ENCODE measurements at regions not wholly inside any gene's neighbourhood (a gene's known extent, or its start where the extent isn't known, plus 50 kb on each side); places are given as distances from the start of the nearest gene placed in this dataset.

DNA sequence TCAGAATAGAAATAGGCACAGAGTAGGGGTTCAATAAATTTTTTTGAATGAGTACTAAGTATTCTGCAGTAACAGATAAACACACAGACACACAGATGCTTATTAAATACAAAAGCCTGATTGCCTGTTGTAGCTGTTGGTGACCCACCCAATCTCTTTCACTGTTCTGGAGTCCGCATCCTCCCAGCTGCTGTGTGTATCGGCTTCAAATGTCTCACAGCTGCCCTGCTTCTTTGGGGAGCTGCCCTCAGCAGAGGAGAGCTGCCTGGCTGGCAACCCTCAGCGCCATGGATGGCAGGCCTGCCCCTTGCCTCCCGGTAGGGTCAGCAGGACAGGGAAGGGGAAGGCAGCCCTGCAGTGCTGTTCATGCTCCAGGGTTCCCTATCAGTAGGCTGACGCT lies 50.5 kb upstream of the PRNP start:
- TF ChIP-seq POLR2A (IDR thresholded peaks at IDR 0.05): no peak
- TF ChIP-seq, protein P1, sequence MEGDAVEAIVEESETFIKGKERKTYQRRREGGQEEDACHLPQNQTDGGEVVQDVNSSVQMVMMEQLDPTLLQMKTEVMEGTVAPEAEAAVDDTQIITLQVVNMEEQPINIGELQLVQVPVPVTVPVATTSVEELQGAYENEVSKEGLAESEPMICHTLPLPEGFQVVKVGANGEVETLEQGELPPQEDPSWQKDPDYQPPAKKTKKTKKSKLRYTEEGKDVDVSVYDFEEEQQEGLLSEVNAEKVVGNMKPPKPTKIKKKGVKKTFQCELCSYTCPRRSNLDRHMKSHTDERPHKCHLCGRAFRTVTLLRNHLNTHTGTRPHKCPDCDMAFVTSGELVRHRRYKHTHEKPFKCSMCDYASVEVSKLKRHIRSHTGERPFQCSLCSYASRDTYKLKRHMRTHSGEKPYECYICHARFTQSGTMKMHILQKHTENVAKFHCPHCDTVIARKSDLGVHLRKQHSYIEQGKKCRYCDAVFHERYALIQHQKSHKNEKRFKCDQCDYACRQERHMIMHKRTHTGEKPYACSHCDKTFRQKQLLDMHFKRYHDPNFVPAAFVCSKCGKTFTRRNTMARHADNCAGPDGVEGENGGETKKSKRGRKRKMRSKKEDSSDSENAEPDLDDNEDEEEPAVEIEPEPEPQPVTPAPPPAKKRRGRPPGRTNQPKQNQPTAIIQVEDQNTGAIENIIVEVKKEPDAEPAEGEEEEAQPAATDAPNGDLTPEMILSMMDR (IDR thresholded peaks at IDR 0.05): no peak
